NCI-H2227 treated with DMSO at 0.1 percent for 48 hours (cell line): ENCODE measurements at regions not wholly inside any gene's neighbourhood (a gene's known extent, or its start where the extent isn't known, plus 50 kb on each side); places are given as distances from the start of the nearest gene placed in this dataset.

Source experiments
- DNase-seq: peaks from one replicate; lab custom pipeline; 2025; lab: John Stamatoyannopoulos, UW

DNA sequence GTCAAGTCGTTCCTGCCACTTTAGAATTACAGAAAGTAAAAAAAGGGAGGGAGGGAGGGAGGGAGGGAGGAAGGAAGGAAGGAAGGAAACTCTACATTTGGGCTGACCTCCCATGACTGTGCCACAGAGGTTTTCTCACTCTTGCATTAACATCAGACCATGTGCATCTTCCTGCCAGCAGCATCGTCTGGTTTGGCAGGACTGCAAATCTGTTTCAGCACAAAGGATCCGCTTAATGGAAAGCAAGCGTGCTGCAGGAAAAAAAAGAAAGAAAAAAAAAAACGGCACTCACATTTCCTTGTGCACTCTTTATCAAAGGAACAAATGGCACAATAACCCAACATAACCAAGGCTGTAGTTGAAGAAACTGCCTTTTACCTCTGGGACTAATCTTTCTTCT, 148.8 kb upstream of the HES1 start:
- DNase-seq: no peak

DNA sequence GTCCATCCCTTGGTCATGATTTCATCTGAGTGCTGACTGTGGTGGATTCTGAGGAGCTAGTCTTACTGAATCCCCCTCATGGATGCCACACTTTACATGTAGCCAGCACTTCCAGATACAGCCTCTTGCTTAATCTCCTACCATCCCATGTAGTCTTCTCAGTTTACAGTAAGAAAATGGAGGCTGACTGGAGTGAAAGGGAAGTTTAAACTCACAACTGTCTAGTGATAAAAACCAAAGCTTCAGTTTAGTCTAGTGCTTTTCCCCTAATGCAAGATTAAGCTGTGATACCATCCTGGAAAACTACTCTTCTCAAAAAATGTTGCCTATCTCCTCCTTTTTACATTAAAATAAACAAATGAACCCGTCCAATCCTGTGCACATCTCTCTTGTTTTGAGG, 146.8 kb upstream of the HES1 start:
- DNase-seq: no peak

DNA sequence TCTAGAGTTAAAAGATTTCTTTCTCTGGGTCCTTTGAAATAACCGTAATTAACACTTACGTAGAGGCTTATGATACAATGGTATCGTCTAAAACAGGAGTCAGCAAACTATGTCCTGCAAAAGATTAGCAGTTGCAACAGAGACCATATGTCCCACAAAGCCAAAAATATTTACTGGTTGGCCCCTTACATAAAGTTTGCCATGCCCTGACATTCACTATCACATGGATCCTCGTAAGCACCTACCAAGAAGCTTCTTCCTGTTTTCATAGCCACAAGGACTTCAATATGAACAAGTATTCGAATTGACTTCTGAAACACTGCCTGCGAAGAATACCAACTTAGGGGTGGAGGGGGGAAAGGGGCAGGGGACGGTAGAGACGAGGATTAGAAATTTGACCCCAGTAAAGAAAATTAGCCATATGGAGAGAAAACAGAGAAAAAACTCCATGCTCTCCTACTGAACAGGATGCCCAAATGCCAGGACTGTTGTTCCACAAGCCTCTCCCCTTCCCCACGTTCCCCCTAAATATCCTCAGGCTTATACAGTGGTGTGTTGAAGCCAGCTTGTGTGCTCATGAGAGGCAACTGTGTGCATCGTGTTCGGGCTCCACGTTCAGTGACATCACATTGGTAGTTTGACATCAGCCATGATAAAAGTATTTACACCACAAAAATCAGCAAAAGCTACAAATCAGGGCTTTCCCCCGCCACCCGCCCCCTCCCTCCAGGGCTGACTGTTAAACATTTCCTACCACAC, 144.1 kb upstream of the HES1 start:
- no peak for DNase-seq

DNA sequence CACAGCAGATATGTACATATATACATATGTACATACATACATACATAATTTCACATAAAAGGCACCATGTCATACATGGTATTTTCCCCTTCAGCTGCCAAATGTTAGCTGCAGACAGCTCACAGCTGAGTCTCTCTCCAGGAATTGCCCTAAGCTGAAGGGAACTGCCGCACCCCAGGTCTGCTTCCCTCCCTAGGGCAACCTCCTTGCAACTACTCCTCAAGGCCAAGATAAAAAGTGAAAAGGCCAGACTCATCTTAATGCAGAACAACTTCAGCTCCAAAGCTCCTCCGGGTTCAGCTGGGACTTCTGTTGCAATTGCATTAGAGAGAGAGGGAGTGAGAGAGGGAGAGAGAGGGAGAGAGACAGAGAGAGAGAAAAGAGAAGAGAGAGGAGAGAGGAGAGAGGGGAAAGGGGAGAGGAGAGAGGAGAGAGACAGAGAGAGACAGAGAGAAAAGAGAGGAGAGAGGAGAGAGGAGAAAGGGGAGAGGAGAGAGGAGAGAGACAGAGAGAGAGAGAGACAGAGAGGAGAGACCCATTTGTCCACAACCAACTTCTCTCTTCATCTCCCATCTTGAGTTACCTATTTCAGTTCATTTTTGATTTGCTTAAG, 143.4 kb upstream of the HES1 start:
- DNase-seq: no peak

DNA sequence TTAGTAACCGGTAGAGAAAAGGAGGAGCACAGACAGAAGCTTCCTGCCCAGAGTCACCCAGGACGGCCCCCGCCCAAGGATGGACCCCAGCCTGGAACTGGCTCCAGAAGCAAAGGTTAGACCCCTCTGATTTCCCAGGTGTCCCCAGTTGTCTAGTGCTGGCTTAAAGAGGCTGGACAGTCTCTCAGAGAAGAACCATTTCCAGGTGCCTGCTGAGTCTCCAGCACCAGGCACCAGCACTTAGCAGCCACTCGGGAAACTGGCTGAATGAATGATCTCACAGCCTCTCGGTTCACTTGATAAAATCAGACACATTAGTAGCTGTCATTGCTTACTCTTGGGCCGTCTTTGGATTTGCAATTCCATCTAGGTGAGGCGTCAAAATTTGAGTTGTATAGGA, 139.7 kb upstream of the HES1 start:
- DNase-seq: no peak

DNA sequence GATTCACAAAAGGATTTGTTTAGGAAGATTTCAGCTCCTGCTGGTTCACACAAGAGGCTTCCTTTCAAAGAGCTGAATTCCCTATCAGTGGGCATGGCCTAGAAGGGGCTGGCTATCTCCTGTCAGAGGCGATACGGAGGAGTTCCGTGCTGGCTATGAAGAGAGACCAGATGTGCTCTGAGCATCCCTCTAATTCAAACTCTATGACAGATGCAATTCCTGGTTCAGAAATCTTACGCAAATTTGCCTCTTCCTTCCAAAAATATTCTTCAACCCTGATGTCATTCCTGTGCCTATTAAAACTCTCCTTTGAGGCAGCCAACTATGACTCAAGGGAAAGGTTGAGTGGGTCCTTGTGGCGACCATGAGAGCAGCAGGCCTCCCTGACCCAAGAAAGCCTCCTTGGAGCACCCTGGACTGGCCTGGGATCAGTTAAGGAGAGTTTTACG, 139.3 kb upstream of the HES1 start:
- no peak for DNase-seq

DNA sequence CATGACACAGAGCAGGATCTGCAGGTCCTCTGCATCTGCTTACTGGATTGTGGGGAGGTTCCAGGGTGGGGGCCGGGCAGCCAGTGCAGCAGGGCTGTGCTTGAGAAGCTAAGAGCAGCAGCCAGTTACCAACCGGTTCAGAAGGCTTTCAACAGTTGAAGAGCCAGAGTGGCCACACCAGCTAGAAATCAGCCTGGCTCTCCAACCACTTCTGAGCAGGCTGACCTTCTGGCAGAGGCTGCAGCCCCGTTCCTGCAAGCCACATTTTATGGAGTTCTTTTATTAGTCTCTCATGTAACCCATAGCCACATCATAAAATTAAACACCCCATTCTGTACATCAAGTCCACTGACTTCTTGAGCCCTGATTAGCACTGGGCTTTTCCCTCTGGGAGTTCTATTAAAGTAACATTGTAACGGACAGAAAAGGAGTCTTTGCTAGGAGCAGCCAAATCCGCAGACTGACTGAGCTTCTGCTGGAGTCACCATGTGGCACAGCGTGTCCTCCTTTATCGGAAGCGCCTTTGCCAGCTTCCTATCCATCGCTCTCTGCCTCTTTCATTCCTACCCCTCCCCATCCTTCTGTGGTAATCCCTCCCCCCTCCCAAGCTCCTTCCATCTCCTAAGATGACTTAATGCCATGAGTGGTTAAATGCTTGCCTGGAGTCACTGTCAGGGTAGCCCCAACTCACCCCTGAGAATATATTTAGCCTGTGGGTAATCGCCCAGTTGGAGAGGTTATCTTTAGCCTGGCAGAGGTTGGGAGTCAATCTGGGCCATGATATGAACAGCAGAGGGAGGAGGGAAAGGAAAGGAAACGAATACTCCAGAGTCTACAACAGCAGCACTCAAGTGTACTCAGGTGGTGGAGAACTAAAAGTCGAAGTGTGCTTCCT, 138.5 kb upstream of the HES1 start:
- no peak for DNase-seq

DNA sequence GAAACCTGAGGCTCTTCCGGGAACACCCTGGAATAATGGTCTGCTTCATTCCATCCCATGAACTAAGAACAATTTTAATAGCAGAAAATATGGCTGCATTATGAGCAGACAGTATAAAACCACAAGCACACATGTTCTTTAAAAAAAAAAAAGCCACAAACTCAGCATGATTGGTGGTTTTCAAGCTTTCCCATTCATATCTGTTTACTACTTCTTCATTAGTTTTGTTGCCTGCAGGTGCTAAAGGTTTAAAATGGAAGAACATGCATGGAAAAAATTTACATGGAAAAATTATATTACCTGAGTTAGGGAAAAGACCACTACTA, 137.9 kb upstream of the HES1 start:
- no peak for DNase-seq

DNA sequence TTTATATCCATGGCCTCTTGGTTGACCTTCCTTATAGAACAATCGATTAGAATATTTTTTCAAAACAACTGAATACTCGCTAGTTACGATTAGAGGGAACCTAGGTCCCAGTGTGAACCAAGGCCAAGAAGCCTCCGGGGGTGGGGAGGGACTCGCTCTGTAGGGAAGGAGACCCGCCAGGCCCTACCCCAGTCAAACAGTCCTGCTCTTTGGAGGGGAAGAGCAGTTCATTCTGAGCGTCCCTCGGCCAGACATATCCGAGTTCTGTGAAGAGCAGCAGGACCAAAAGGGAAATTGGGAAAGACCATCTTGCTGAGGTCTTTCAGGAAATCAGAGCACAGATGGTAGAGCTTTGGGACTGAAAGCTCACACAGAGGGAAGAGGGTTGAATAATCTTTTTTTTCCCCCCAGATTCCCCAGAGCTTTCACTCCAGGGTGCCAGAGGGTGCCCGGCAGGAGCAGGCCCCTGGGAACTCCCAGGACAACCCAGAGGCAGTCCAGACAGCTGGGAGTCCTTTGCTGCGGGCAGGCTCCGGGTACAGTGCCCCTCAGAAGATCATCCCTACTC, 137.2 kb upstream of the HES1 start:
- DNase-seq: no peak

DNA sequence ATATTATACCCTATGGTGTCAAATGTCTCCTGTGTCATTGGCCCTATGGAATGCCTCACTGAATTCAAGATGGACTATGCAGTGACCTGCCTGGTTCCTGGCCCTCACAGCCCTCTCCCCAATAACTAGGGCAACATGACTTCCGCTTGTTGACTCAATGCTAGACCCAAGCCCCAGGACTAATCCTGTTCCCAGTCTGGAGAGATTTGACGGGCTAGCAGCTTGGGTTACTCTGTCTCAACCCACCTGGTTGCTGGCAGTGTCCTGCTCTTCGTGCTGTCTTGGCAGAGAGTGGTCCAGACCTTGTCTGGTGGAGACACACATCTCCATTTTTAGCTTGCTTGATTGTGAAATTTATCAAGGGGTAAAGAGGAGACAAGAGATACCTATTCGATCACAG, 135.8 kb upstream of the HES1 start:
- DNase-seq: no peak

DNA sequence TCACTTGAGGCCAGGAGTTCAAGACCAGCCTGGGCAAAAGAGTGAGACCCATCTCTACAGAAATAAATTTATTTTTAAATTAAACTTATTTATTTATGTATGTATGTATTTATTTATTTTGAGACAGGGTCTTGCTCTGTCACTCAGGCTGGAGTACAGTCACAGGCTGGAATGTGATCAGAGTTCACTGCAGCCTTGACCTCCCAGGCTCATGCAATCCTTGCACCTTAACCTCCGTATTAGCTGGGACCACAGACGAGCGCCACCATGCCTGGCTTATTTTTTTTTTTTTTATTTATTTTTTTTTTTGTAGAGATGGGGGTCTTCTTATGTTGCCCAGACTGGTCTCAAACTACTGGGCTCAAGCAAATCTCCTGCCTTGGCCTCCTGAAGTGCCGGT, 135.2 kb upstream of the HES1 start:
- no peak for DNase-seq

DNA sequence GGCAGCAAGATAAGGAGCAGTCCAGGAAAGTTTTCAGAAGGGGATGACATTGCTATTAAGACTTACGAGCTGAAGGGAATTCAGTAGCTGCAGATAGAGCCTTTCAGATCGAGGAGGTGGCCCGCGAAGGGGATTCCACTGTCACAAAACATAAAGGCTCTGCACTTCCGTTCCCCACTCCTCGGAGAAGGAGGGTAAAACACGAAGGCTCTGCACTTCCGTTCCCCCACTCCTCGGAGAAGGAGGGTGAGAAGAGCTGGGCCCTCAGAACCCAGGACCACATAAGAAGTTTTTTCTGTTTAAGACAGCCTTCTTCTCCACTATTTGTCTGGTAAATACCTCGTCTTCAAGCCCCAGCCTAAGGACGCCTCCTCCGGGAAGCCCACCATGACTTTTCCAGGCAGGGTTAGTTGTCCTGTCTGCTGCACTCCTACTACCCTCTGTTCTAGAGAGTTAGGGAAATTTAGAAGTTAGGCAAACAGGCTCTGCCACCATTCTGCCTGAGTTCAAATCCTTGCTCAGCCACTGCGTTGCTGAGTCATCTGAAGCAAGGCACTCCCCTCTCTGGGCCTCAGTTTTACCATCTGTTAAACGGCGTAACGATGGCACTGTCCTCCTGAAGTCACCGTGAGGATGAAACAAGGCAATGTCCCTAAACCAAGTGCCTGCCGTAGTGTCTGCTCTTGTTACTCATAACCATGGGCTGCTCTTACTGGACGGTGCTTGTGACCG, 134.1 kb upstream of the HES1 start:
- no peak for DNase-seq

DNA sequence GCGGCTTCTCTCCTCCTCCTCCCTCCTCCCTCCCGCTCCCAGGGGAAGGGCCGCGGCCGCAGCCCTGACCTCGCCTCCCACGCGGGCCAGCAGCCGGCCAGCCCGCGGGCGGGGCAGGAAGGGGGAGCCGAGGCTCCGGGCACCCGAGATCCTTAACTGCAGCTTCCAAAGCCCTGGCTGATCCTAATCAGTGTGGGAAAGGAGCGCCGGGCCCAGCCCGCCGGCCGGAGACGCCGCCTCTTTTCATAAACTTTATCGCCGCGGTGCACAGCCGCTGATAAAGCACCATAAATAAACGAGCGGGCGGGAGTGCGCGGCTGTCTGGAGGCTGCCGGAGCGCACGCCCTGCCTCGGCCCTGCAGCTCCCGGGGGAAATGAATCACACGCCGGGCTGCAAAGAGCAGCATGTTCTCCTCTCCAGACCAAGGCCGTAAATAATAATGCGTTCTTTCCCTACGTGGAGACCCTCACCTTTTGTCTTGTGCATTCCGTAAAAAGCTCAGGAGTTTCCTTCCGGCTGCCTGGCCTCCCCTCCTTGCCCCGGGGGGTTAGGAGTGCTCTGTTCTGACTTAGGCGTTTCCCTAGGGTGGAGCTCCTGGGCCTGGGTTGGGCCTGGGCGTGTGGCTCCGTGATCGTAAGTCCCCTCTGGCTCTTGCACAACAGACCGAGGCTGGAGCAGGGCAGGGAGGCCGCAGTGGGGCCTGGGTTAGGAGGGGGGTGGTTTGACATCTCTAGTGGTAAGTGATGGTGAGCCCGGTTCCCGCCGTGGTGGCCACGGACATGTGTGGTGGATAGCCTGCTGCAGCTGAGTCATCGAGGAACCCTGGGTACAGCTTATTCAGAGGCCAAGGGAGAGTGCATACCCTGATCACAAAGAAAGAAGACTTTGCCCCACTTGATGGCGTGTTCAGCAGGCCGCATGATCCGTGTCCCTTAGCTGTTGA, 132.6 kb upstream of the HES1 start:
- peak; percentile 45 for DNase-seq

DNA sequence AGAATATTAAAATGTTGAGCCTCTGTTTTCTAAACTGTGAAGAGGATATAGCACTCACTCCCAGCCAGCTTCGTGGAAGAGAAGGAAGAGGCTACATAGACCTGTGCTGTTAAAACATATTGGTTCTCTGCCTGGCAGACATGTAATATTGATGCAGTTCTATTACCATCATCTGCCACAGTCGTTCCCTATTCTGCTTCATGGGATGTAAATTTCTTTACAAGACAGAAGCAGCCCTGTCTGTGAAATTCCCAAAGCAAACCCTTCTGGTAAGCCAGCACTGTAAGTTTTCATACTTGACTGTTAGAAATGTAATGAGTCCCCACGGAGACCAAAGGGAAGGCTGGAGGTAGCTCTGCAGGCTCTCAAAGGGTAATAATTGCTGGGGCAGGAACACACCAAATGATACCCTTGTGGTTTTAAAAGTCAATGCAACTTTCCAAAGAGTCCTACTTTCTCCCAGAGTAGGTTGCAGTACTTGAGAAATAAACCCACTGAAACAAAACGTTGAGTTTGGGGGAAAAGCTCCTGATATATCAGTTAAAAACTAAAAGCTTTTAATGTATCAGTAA, 129.9 kb upstream of the HES1 start:
- DNase-seq: no peak

DNA sequence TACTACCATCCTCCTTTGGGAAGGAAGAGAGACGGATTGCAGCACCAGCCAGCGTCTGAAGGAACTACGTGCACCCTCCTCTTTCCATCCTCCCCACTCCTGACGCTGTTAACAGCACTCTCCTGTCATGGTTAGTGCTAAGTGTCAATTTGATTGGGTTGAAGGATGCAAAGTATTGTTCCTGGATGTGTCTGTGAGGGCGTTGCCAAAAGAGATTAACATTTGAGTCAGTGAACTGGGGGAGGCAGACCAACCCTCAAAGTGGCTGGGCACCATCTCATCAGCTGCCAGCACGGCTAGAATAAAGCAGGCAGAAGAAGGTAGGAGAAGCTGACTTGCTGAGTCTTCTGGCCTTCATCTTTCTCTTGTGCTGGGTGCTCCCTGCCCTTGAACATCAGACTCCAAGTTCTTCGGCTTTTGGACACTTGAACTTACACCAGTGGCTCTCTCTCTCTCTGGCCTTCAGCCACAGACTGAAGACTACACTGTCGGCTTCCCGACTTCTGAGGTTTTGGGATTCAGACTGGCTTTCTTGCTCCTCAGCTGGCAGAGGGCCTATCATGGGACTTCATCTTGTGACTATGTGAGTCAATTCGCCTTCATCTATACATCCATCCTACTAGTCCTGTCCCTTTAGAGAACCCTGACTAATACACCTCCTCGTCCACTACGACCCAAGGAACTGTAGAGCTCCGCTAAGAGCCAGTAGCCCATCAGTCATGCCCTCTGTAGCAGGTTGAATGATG, 128.2 kb upstream of the HES1 start:
- no peak for DNase-seq

DNA sequence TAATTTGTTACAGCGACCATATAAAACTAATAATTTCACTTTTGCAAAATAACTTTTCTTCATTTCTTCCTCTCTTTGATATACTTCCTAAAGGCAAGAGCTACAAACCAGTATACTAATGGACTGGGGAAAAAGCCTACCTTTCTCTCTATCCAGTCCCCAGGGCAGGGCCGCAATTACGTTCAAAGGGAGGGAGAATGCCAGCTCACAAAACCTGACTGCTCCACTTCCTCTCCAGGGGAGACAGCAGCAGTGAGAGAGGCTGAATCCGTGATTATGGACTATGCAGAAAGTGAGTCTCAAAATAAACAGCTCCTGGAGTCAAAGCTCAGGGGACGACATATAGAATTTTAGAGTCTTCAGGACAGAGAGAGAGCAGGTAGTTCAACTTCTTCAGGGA, 126.9 kb upstream of the HES1 start:
- DNase-seq: no peak

DNA sequence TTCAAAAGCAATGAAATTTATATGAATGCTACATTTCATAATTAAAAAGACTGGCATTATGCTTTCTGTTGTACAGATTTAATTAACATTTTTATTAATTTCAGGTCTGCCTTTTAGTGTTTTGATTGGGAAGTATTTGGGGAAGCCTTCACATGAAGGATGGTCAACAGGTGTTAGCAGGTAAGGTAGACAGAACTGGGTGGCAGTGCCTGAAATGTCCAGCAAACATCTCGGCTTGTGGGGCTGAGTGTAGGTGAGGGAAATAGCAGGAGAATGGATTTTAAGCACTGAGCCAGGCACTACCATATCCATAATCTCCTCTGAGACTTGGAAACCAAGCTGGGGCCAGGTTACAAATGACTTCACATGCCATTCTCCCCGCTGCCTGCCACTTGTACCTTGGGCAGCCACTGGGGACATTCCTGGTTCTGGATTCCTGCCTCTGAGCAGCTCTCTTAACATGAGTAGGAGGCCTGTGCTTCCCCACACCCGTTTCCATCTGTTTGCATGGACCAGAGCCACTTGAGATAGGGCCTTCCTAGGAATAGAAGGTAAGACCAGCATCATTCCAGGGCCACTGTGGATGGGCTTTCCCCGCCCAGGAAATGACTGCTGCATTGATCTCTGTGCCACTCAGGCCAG, 125.9 kb upstream of the HES1 start:
- DNase-seq: no peak

DNA sequence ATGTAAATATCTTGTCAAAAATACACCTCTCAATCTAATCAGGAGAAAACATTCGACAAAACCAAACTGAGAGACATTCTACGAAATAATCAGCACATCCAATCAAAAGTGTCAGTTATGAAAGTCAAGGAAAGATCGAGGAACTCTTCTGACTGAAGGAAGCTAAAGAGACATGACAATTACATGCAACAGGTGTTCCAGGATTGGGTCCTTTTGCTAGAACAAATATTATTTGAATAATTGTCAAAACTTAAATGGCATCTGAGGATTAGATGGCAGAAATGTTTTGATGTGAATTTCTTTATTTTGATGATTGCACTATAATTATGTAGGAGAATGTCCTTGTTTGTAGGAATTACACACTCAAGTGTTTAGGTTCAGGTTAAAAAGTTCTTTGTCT, 124.1 kb upstream of the HES1 start:
- DNase-seq: no peak

DNA sequence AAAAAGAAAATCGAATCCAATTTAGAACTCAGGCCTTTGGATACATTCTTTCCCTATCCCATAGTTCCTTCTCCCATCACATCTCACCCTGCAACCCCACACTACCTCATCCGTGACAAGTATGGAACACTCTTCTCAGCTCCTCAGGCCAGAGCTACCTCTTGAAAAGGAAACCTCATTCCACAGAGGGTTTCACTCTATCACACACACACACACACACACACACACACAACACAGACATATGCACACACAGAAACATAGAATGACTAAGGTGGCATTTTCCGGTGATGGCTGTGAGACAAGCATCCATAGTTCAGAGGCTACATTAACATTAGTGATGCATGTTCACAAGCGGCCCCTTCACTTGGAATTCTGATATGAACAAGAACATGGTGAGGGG, 122.0 kb upstream of the HES1 start:
- no peak for DNase-seq
